Vagina (tissue), 2 donors: ENCODE measurements at regions not wholly inside any gene's neighbourhood (a gene's known extent, or its start where the extent isn't known, plus 50 kb on each side); places are given as distances from the start of the nearest gene placed in this dataset.

Source experiments
- DNase-seq, 2 donors: peaks; one replicate each; pipeline ENCODE4 v3.0.0-alpha.2; 2017; ENCODE audit errors: extremely low spot score in 2 of 2
- H3K27ac ChIP-seq: fragments of 200-600 bp; sonication (generic); one replicate; pipeline ENCODE4 v1.5.1; 2019
- H3K27me3 ChIP-seq: fragments of 200-600 bp; sonication (generic); one replicate; pipeline ENCODE4 v1.5.1; 2019
- H3K36me3 ChIP-seq, 2 donors: fragments of 200-600 bp; sonication (generic); one replicate each; pipeline ENCODE4 v1.5.1; 2017 to 2019
- H3K4me1 ChIP-seq: fragments of 200-600 bp; sonication (generic); one replicate; pipeline ENCODE4 v1.5.1; 2019
- H3K4me3 ChIP-seq, 2 donors: fragments of 200-600 bp; sonication (generic); 1 replicate in 1 of 2; 2 replicates in 1 of 2; pipeline ENCODE4 v1.5.1; 2016 to 2019
- H3K9me3 ChIP-seq: fragments of 200-600 bp; sonication (generic); one replicate; pipeline ENCODE4 v1.5.1; 2019
- CTCF ChIP-seq, 3 experiments: fragments of 450-650 bp in 2 of 3; fragments of 200-600 bp in 1 of 3; sonication (generic) in 1 of 3; IDR thresholded peaks; one replicate each; pipeline ENCODE4 v1.5.1; 2017 to 2019; ENCODE audit warnings: antibody characterized with exemption in 3 of 3, mild to moderate bottlenecking in 2 of 3, moderate library complexity in 2 of 3
- POLR2A ChIP-seq, 2 donors: fragments of 450-650 bp; IDR thresholded peaks; one replicate each; pipeline ENCODE4 v1.6.1; 2017; ENCODE audit warnings: antibody characterized with exemption in 2 of 2, mild to moderate bottlenecking in 2 of 2, moderate library complexity in 2 of 2
- POLR2AphosphoS5 ChIP-seq, 2 donors: sonication (generic); formaldehyde crosslinking; IDR thresholded peaks; one replicate each; pipeline ENCODE4 v1.9.0; 2017; ENCODE audit warnings: antibody characterized with exemption in 2 of 2, mild to moderate bottlenecking in 2 of 2, low read depth in 1 of 2; ENCODE audit not compliant: insufficient read depth in 1 of 2
- intact Hi-C: fragments of 100-400 bp; cut with DNase I; formaldehyde crosslinking; loops from one replicate; pipeline ENCODE4 v1.15.1; 2023

GRCh38 chr4:174040287-174040686, 243.2 kb downstream of the FBXO8 start:
- Histone ChIP-seq H3K9me3 (no peaks in the 10 kb centered on the region), H3K36me3 (no peaks in the 10 kb centered on the region), H3K27me3 (no peaks in the 10 kb centered on the region), H3K27ac (no peak overlapping the region), H3K4me3 (no peak overlapping the region), H3K4me1 (no peaks in the 10 kb centered on the region)
- TF ChIP-seq CTCF (IDR thresholded peaks at IDR 0.05) (no peak), POLR2A (IDR thresholded peaks at IDR 0.05) (no peak), POLR2AphosphoS5 (IDR thresholded peaks at IDR 0.05; ENCODE audit: insufficient read depth in 1 of 2, low read depth in 1 of 2) (no peak)
- intact Hi-C loops = no loop called here
- DNase-seq = no peak

GRCh38 chr4:174038481-174038880, 245.0 kb downstream of the FBXO8 start:
- Histone ChIP-seq H3K27me3 (no peaks in the 10 kb centered on the region), H3K36me3 (no peaks in the 10 kb centered on the region), H3K4me3 (no peak overlapping the region), H3K9me3 (no peaks in the 10 kb centered on the region), H3K27ac (no peak overlapping the region), H3K4me1 (no peaks in the 10 kb centered on the region)
- no peak for TF ChIP-seq POLR2A (IDR thresholded peaks at IDR 0.05)
- TF ChIP-seq CTCF (IDR thresholded peaks at IDR 0.05) = no peak
- no peak for TF ChIP-seq POLR2AphosphoS5 (IDR thresholded peaks at IDR 0.05; ENCODE audit: insufficient read depth in 1 of 2, low read depth in 1 of 2)
- intact Hi-C loops = no loop called here
- DNase-seq = no peak

GRCh38 chr4:174037631-174038030, 245.8 kb downstream of the FBXO8 start:
- H3K4me1 ChIP-seq = no peaks in the 10 kb centered on the region
- intact Hi-C loops = no loop called here
- H3K36me3 ChIP-seq = no peaks in the 10 kb centered on the region

GRCh38 chr4:174037049-174037448, 246.4 kb downstream of the FBXO8 start:
- Histone ChIP-seq H3K36me3 (no peaks in the 10 kb centered on the region), H3K4me1 (no peaks in the 10 kb centered on the region), H3K9me3 (no peaks in the 10 kb centered on the region), H3K27me3 (no peaks in the 10 kb centered on the region), H3K27ac (no peak overlapping the region), H3K4me3 (no peak overlapping the region)
- intact Hi-C loops = no loop called here
- no peak for DNase-seq
- TF ChIP-seq POLR2A (IDR thresholded peaks at IDR 0.05) (no peak), POLR2AphosphoS5 (IDR thresholded peaks at IDR 0.05; ENCODE audit: insufficient read depth in 1 of 2, low read depth in 1 of 2) (no peak)

More at GRCh38 chr4:174037631-174038030, 245.8 kb downstream of the FBXO8 start:
- no peak overlapping the region for H3K4me3 ChIP-seq
- no peak for DNase-seq
- TF ChIP-seq CTCF (IDR thresholded peaks at IDR 0.05) (no peak), POLR2AphosphoS5 (IDR thresholded peaks at IDR 0.05; ENCODE audit: insufficient read depth in 1 of 2, low read depth in 1 of 2) (no peak), POLR2A (IDR thresholded peaks at IDR 0.05) (no peak)
- H3K27me3 ChIP-seq = no peaks in the 10 kb centered on the region
- H3K27ac ChIP-seq = no peak overlapping the region
- H3K9me3 ChIP-seq = no peaks in the 10 kb centered on the region

GRCh38 chr4:174036576-174036975, 246.9 kb downstream of the FBXO8 start:
- no peak for TF ChIP-seq POLR2AphosphoS5 (IDR thresholded peaks at IDR 0.05; ENCODE audit: insufficient read depth in 1 of 2, low read depth in 1 of 2)
- TF ChIP-seq POLR2A (IDR thresholded peaks at IDR 0.05) = no peak
- TF ChIP-seq CTCF (IDR thresholded peaks at IDR 0.05) = no peak
- Histone ChIP-seq H3K27me3 (no peaks in the 10 kb centered on the region), H3K4me1 (no peaks in the 10 kb centered on the region), H3K4me3 (no peak overlapping the region), H3K36me3 (no peaks in the 10 kb centered on the region), H3K27ac (no peak overlapping the region), H3K9me3 (no peaks in the 10 kb centered on the region)
- intact Hi-C loops = no loop called here
- no peak for DNase-seq
